WTC11 (cell line): ENCODE measurements at regions not wholly inside any gene's neighbourhood (a gene's known extent, or its start where the extent isn't known, plus 50 kb on each side); places are given as distances from the start of the nearest gene placed in this dataset.

Experiments
- ATAC-seq: fragments of 200-7000 bp; cut with Tn5 transposase; 2 replicates; pipeline ENCODE4 v1.10.0; 2021; ENCODE audit warnings: mild to moderate bottlenecking, moderate library complexity
- CTCF ChIA-PET: fragments of 300-600 bp; sonication (Branson Sonifier 250); formaldehyde crosslinking; loops from one replicate; lab custom pipeline; 2021; ENCODE audit warnings: antibody characterized with exemption; lab: Charles Lee
- POLR2A ChIA-PET: fragments of 350-600 bp; sonication (Branson Sonifier 250); formaldehyde crosslinking; loops from one replicate; lab custom pipeline; 2021; ENCODE audit warnings: antibody characterized with exemption; lab: Charles Lee
- DNase-seq: peaks from one replicate; pipeline ENCODE4 v3.0.0; 2021; ENCODE audit warnings: low spot score
- H3K27ac Mint-ChIP-seq: 2 replicates; pipeline ENCODE4 v1.8.0; 2021; ENCODE audit warnings: mixed read lengths
- H3K27me3 Mint-ChIP-seq: 2 replicates; pipeline ENCODE4 v1.8.0; 2021; ENCODE audit warnings: low read depth, mild to moderate bottlenecking, moderate library complexity, mixed read lengths
- H3K36me3 Mint-ChIP-seq: 2 replicates; pipeline ENCODE4 v1.8.0; 2021; ENCODE audit warnings: mixed read lengths
- H3K4me1 Mint-ChIP-seq: 2 replicates; pipeline ENCODE4 v1.8.0; 2022; ENCODE audit warnings: mixed read lengths
- H3K4me3 Mint-ChIP-seq: 2 replicates; pipeline ENCODE4 v1.8.0; 2021; ENCODE audit warnings: mild to moderate bottlenecking, moderate library complexity, mixed read lengths
- H3K9me3 Mint-ChIP-seq: 2 replicates; pipeline ENCODE4 v1.8.0; 2021; ENCODE audit warnings: mixed read lengths
- AFF4 ChIP-seq: sonication (generic); formaldehyde crosslinking; IDR thresholded peaks from 2 replicates; pipeline ENCODE4 v1.8.1; 2023; ENCODE audit warnings: mild to moderate bottlenecking, missing genetic modification reagents, borderline replicate concordance
- ATF1 ChIP-seq: sonication (generic); formaldehyde crosslinking; IDR thresholded peaks from 2 replicates; pipeline ENCODE4 v1.8.1; 2023; ENCODE audit warnings: mild to moderate bottlenecking, moderate library complexity, missing genetic modification reagents
- CBFB ChIP-seq: sonication (generic); formaldehyde crosslinking; IDR thresholded peaks from 2 replicates; pipeline ENCODE4 v1.8.1; 2022; ENCODE audit warnings: mild to moderate bottlenecking, low read depth, missing genetic modification reagents
- E2F1 ChIP-seq: sonication (generic); formaldehyde crosslinking; IDR thresholded peaks from 2 replicates; pipeline ENCODE4 v1.8.0; 2022; ENCODE audit warnings: mild to moderate bottlenecking, missing genetic modification reagents
- E2F5 ChIP-seq: sonication (generic); formaldehyde crosslinking; IDR thresholded peaks from 2 replicates; pipeline ENCODE4 v1.8.1; 2022; ENCODE audit warnings: mild to moderate bottlenecking, moderate library complexity, missing genetic modification reagents
- ELF4 ChIP-seq: sonication (generic); formaldehyde crosslinking; IDR thresholded peaks from 2 replicates; pipeline ENCODE4 v1.8.1; 2022; ENCODE audit warnings: low read depth, mild to moderate bottlenecking, moderate library complexity, missing genetic modification reagents
- ESRRA ChIP-seq: sonication (generic); formaldehyde crosslinking; IDR thresholded peaks from 2 replicates; pipeline ENCODE4 v1.8.1; 2022; ENCODE audit warnings: mild to moderate bottlenecking, missing genetic modification reagents, borderline replicate concordance
- GABPB1 ChIP-seq: sonication (generic); formaldehyde crosslinking; IDR thresholded peaks from 2 replicates; pipeline ENCODE4 v1.8.1; 2023; ENCODE audit warnings: mild to moderate bottlenecking, missing genetic modification reagents
- GRHL2 ChIP-seq: fragments of 250-450 bp; sonication (Bioruptor Pico); IDR thresholded peaks from 2 replicates; pipeline ENCODE4 v1.8.0; 2022; ENCODE audit warnings: mild to moderate bottlenecking, moderate library complexity; ENCODE audit not compliant: insufficient replicate concordance, severe bottlenecking
- JAZF1 ChIP-seq: fragments of 250-450 bp; sonication (Bioruptor Pico); IDR thresholded peaks from 2 replicates; pipeline ENCODE4 v1.9.0; 2021; ENCODE audit warnings: moderate library complexity, mild to moderate bottlenecking, inconsistent platforms
- NFE2L1 ChIP-seq: sonication (generic); formaldehyde crosslinking; IDR thresholded peaks from 2 replicates; pipeline ENCODE4 v1.8.1; 2023; ENCODE audit warnings: missing genetic modification reagents
- NR2C2 ChIP-seq: sonication (generic); formaldehyde crosslinking; IDR thresholded peaks from 2 replicates; pipeline ENCODE4 v1.8.0; 2022; ENCODE audit warnings: mild to moderate bottlenecking, missing genetic modification reagents
- PRRX2 ChIP-seq: fragments of 250-450 bp; sonication (Bioruptor Pico); IDR thresholded peaks from 2 replicates; pipeline ENCODE4 v1.8.0; 2021; ENCODE audit warnings: mild to moderate bottlenecking
- RELA ChIP-seq: sonication (generic); formaldehyde crosslinking; IDR thresholded peaks from 2 replicates; pipeline ENCODE4 v1.8.1; 2022; ENCODE audit warnings: missing genetic modification reagents, mild to moderate bottlenecking, borderline replicate concordance
- TP53 ChIP-seq: sonication (generic); formaldehyde crosslinking; IDR thresholded peaks from 2 replicates; pipeline ENCODE4 v1.8.1; 2023; ENCODE audit warnings: mild to moderate bottlenecking, missing genetic modification reagents
- ZNF219 ChIP-seq: sonication (generic); formaldehyde crosslinking; IDR thresholded peaks from 2 replicates; pipeline ENCODE4 v1.8.0; 2023; ENCODE audit warnings: missing genetic modification reagents, mild to moderate bottlenecking, borderline replicate concordance
- ZNF423 ChIP-seq: fragments of 250-450 bp; sonication (Bioruptor Pico); IDR thresholded peaks from 2 replicates; pipeline ENCODE4 v2.1.2; 2022; ENCODE audit warnings: mild to moderate bottlenecking, moderate library complexity
- TF ChIP-seq, protein P1 (sequence below): fragments of 250-450 bp; sonication (Bioruptor Pico); IDR thresholded peaks from 2 replicates; pipeline ENCODE4 v1.9.0; 2021; ENCODE audit warnings: mild to moderate bottlenecking, borderline replicate concordance
- TF ChIP-seq, protein P2 (sequence below): sonication (generic); formaldehyde crosslinking; IDR thresholded peaks from 2 replicates; pipeline ENCODE4 v1.8.0; 2023; ENCODE audit warnings: mild to moderate bottlenecking, missing genetic modification reagents
- TF ChIP-seq, protein P3 (sequence below): fragments of 250-450 bp; sonication (Bioruptor Pico); conservative IDR thresholded peaks from 2 replicates; pipeline ENCODE4 v1.9.0; 2021; ENCODE audit warnings: mild to moderate bottlenecking
- TF ChIP-seq, protein P4 (sequence below): sonication (generic); formaldehyde crosslinking; IDR thresholded peaks from 2 replicates; pipeline ENCODE4 v1.8.1; 2023; ENCODE audit warnings: mild to moderate bottlenecking, missing genetic modification reagents

DNA sequence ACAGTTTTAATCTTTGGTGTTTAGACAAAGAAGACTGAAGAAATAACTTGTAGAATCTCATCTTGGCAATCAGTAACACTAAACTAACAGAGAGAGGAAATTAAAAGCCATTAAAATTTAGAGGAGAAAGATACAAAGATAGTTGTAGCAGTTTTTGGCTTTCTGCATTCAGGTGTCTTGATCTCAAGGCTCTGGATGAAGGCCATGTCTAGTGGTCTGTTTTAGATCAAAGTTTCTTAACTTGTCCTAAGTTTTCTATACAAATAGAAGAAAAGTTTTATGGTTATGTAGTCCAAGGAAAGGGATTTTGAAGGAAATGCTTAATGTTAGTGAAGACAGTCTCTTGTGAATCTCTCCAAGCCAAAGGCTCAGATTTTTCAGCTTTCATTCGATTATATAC lies 222.9 kb downstream of the BCHE start (continued):
- TF ChIP-seq AFF4 (CRISPR knock-in tag) (no peak), ZNF423 (CRISPR knock-in tag) (no peak)
- TF ChIP-seq, protein P1, sequence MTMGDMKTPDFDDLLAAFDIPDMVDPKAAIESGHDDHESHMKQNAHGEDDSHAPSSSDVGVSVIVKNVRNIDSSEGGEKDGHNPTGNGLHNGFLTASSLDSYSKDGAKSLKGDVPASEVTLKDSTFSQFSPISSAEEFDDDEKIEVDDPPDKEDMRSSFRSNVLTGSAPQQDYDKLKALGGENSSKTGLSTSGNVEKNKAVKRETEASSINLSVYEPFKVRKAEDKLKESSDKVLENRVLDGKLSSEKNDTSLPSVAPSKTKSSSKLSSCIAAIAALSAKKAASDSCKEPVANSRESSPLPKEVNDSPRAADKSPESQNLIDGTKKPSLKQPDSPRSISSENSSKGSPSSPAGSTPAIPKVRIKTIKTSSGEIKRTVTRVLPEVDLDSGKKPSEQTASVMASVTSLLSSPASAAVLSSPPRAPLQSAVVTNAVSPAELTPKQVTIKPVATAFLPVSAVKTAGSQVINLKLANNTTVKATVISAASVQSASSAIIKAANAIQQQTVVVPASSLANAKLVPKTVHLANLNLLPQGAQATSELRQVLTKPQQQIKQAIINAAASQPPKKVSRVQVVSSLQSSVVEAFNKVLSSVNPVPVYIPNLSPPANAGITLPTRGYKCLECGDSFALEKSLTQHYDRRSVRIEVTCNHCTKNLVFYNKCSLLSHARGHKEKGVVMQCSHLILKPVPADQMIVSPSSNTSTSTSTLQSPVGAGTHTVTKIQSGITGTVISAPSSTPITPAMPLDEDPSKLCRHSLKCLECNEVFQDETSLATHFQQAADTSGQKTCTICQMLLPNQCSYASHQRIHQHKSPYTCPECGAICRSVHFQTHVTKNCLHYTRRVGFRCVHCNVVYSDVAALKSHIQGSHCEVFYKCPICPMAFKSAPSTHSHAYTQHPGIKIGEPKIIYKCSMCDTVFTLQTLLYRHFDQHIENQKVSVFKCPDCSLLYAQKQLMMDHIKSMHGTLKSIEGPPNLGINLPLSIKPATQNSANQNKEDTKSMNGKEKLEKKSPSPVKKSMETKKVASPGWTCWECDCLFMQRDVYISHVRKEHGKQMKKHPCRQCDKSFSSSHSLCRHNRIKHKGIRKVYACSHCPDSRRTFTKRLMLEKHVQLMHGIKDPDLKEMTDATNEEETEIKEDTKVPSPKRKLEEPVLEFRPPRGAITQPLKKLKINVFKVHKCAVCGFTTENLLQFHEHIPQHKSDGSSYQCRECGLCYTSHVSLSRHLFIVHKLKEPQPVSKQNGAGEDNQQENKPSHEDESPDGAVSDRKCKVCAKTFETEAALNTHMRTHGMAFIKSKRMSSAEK (CRISPR knock-in tag) = no peak

- no peak for ATAC-seq
Measured at GRCh38 chr3:165613014-165613413, 224.2 kb downstream of the BCHE start.

GRCh38 chr3:165607221-165607620 lies 230.0 kb downstream of the BCHE start:
- Mint-ChIP-seq H3K9me3 (no peaks in the 10 kb centered on the region), H3K27me3 (no peaks in the 10 kb centered on the region), H3K4me1 (no peaks in the 10 kb centered on the region), H3K27ac (no peak overlapping the region), H3K36me3 (no peaks in the 10 kb centered on the region), H3K4me3 (no peak overlapping the region)
- DNase-seq = no peak
- no peak for ATAC-seq
- CTCF ChIA-PET = no interaction called here
- POLR2A ChIA-PET = no interaction called here
- TF ChIP-seq, protein P2, sequence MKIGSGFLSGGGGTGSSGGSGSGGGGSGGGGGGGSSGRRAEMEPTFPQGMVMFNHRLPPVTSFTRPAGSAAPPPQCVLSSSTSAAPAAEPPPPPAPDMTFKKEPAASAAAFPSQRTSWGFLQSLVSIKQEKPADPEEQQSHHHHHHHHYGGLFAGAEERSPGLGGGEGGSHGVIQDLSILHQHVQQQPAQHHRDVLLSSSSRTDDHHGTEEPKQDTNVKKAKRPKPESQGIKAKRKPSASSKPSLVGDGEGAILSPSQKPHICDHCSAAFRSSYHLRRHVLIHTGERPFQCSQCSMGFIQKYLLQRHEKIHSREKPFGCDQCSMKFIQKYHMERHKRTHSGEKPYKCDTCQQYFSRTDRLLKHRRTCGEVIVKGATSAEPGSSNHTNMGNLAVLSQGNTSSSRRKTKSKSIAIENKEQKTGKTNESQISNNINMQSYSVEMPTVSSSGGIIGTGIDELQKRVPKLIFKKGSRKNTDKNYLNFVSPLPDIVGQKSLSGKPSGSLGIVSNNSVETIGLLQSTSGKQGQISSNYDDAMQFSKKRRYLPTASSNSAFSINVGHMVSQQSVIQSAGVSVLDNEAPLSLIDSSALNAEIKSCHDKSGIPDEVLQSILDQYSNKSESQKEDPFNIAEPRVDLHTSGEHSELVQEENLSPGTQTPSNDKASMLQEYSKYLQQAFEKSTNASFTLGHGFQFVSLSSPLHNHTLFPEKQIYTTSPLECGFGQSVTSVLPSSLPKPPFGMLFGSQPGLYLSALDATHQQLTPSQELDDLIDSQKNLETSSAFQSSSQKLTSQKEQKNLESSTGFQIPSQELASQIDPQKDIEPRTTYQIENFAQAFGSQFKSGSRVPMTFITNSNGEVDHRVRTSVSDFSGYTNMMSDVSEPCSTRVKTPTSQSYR (CRISPR knock-in tag) = no peak
- no peak for TF ChIP-seq GRHL2
- TF ChIP-seq, protein P3, sequence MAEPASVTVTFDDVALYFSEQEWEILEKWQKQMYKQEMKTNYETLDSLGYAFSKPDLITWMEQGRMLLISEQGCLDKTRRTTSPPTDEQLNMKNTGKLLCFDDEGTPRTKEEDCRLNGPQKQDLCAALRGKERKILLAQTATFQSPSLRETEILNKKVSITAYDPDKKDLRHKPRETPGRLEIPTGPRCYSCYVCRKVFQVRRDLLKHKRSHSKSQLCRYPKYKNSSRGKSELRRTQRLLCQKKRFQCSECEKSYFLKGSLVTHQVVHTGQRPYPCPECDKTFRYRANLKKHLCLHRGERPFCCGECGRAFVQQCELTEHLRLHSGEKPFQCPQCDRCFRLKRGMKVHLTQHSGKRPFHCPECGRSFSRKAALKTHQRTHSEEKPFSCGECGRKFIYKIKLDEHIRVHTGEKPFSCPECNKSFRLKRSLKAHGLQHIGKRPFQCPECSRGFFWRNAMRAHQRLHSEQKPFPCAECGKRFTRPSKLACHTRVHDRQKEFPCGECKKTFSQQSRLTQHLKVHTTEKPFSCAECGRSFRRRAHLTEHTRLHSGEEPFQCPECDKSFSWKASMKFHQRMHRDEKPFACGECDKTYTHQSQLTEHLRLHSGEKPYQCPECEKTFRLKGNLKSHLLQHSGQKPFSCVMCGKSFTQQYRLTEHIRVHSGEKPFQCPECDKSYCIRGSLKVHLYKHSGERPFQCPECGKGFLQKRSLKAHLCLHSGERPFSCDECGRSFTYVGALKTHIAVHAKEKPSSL (CRISPR knock-in tag) = no peak
- TF ChIP-seq TP53 (CRISPR knock-in tag) = no peak
- no peak for TF ChIP-seq E2F5
- no peak for TF ChIP-seq CBFB (CRISPR knock-in tag)
- TF ChIP-seq ATF1 (CRISPR knock-in tag) = no peak
- no peak for TF ChIP-seq PRRX2 (CRISPR knock-in tag)
- no peak for TF ChIP-seq E2F1 (CRISPR knock-in tag)
- TF ChIP-seq NFE2L1 (CRISPR knock-in tag) = no peak

More at GRCh38 chr3:165613014-165613413, 224.2 kb downstream of the BCHE start:
- H3K4me1 Mint-ChIP-seq = no peaks in the 10 kb centered on the region
- TF ChIP-seq RELA = no peak
- TF ChIP-seq GABPB1 = no peak
- TF ChIP-seq ESRRA = no peak
- TF ChIP-seq JAZF1 (CRISPR knock-in tag) = no peak
- TF ChIP-seq, protein P4, sequence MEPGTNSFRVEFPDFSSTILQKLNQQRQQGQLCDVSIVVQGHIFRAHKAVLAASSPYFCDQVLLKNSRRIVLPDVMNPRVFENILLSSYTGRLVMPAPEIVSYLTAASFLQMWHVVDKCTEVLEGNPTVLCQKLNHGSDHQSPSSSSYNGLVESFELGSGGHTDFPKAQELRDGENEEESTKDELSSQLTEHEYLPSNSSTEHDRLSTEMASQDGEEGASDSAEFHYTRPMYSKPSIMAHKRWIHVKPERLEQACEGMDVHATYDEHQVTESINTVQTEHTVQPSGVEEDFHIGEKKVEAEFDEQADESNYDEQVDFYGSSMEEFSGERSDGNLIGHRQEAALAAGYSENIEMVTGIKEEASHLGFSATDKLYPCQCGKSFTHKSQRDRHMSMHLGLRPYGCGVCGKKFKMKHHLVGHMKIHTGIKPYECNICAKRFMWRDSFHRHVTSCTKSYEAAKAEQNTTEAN (CRISPR knock-in tag) = no peak
- TF ChIP-seq ZNF219 (CRISPR knock-in tag) = no peak
- no peak for TF ChIP-seq NR2C2 (CRISPR knock-in tag)
- TF ChIP-seq ELF4 = no peak
- ChIA-PET POLR2A (no interaction called here), CTCF (no interaction called here)
- DNase-seq = no peak
- H3K4me3 Mint-ChIP-seq = no peak overlapping the region
- no peaks in the 10 kb centered on the region for H3K36me3 Mint-ChIP-seq
- H3K9me3 Mint-ChIP-seq = no peaks in the 10 kb centered on the region
- H3K27ac Mint-ChIP-seq = no peak overlapping the region
- no peaks in the 10 kb centered on the region for H3K27me3 Mint-ChIP-seq
